Heart left ventricle (tissue), 16 donors: ENCODE measurements at regions not wholly inside any gene's neighbourhood (a gene's known extent, or its start where the extent isn't known, plus 50 kb on each side); places are given as distances from the start of the nearest gene placed in this dataset.

Experiments used
- ATAC-seq, 4 donors: fragments of 200-7000 bp; cut with Tn5 transposase; one replicate each; pipeline ENCODE4 v1.9.1; 2020 to 2022; ENCODE audit warnings: moderate library complexity in 4 of 4, mild to moderate bottlenecking in 3 of 4, moderate number of reproducible peaks in 1 of 4
- DNase-seq, 5 donors: peaks; one replicate each; pipeline ENCODE4 v3.0.0-alpha.2; 2020
- H3K27ac ChIP-seq, 12 donors: fragments of 200-600 bp; sonication (generic) in 4 of 12; one replicate each; pipeline versions ENCODE4 v1.5.0 to v1.8.0; 2016 to 2022; ENCODE audit warnings: mild to moderate bottlenecking in 2 of 12
- H3K27me3 ChIP-seq, 9 donors: fragments of 200-600 bp; sonication (generic) in 2 of 9; one replicate each; pipeline versions ENCODE4 v1.5.1 to v1.8.0; 2016 to 2022; ENCODE audit warnings: mild to moderate bottlenecking in 3 of 9
- H3K36me3 ChIP-seq, 9 donors: fragments of 200-600 bp; sonication (generic) in 2 of 9; one replicate each; pipeline versions ENCODE4 v1.5.0 to v1.8.0; 2018 to 2022; ENCODE audit warnings: mild to moderate bottlenecking in 2 of 9
- H3K4me1 ChIP-seq, 12 donors: fragments of 200-600 bp; sonication (generic) in 4 of 12; one replicate each; pipeline versions ENCODE4 v1.5.0 to v1.8.0; 2016 to 2022; ENCODE audit warnings: mild to moderate bottlenecking in 3 of 12
- H3K4me3 ChIP-seq, 12 donors: fragments of 200-600 bp; sonication (generic) in 4 of 12; one replicate each; pipeline versions ENCODE4 v1.5.0 to v1.8.0; 2017 to 2022; ENCODE audit warnings: mild to moderate bottlenecking in 9 of 12, moderate library complexity in 4 of 12
- H3K9me3 ChIP-seq, 12 donors: fragments of 200-600 bp; sonication (generic) in 4 of 12; one replicate each; pipeline versions ENCODE4 v1.5.0 to v1.8.0; 2016 to 2022; ENCODE audit warnings: mild to moderate bottlenecking in 1 of 12
- POLR2A ChIP-seq, 2 donors: fragments of 450-650 bp; IDR thresholded peaks; one replicate each; pipeline ENCODE4 v1.6.1; 2017; ENCODE audit warnings: antibody characterized with exemption in 2 of 2, mild to moderate bottlenecking in 2 of 2, moderate library complexity in 2 of 2
- WGBS, 4 donors: extraction: QIAGEN DNeasy Blood & Tissue Kit in 2 of 4; methylation state at CpG; one replicate each; pipeline versions ENCODE4 v1.1.5 to v1.1.7; 2013 to 2018; 5-methylcytosine and 5-hydroxymethylcytosine counted together
- intact Hi-C, 10 donors: fragments of 100-400 bp; cut with DNase I; formaldehyde crosslinking; loops; one replicate each; pipeline versions ENCODE4 v1.11.1 to v1.14.2; 2022
- TF ChIP-seq, protein P1 (sequence below), 12 donors: fragments of 200-600 bp; sonication (generic) in 4 of 12; IDR thresholded peaks; one replicate each; pipeline versions ENCODE4 v1.5.0 to v1.8.0; 2018 to 2022; ENCODE audit warnings: antibody characterized with exemption in 12 of 12, mild to moderate bottlenecking in 5 of 12
- donor health status: ischemic (EF 13 %, LVEDD 7.1; RV severe dilation, severe dysfunction).
- donor health status: healthy with polysubstance abuse.
- donor health status: DM: no; HTN: yes; CAD: no.
- donor health status: DM: no; HTN: no; CAD: no.
- donor health status: ischemic (EF 25% LVEDD 6.9; RV normal size, moderate dysfunction).
- donor health status: ischemic (EF 25% LVEDD 5.7; RV mildly dilated, moderate dysfunction).
- donor health status: healthy.
- donor health status: DM: yes; HTN: yes; CAD: no.
- donor health status: ischemic (EF 35%, LVEDD 5.7; RV mildly dilated, moderate dysfunction).
- donor health status: nonischemic (EF 11% LVEDD 7.7; RV severe dilation, severe dysfunction).
- donor health status: DM: yes; HTN: yes; CAD: no.
- donor health status: PGD.
- donor health status: ischemic (EF 29% LVEDD 5.4; RV normal size, mild dysfunction).
- donor health status: nonischemic (EF 23%, LVEDD 6.1; RV moderate dilation, normal function).

DNA sequence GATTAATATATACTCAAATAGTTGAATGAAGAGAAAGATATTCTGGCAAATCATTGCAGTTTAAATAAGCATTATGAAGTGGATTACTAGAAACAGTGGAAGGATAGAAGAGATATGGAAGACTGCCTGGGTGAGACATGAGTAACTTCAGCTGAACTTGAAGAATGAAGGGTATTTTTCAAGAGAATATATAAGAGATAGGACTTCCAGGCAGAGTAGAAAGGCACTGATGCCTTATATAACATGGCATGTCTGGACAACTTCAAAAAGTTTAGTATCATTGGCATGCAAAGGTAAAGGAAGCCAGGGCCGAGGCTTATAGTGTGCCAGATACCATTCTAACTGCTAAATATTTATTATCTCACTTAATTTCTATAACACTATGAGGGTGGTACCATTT is 126.5 kb upstream of the SLC7A14 start:
- WGBS, 4 donors, result 54 to 71% (median 63%) methylated on average over 1 of the region's 1 CpG
- ATAC-seq (no peak), DNase-seq (no peak)
- no peaks in the 10 kb centered on the region for H3K27me3 ChIP-seq
- no peaks in the 10 kb centered on the region for H3K4me1 ChIP-seq
- no peaks in the 10 kb centered on the region for H3K36me3 ChIP-seq
- no peak overlapping the region for H3K27ac ChIP-seq
- no peak overlapping the region for H3K4me3 ChIP-seq
- intact Hi-C loops, result no loop called here
- peaks cover 0 to 27% (median 9%) of the 10 kb centered on the region in 12 donors for H3K9me3 ChIP-seq
- TF ChIP-seq, protein P1, sequence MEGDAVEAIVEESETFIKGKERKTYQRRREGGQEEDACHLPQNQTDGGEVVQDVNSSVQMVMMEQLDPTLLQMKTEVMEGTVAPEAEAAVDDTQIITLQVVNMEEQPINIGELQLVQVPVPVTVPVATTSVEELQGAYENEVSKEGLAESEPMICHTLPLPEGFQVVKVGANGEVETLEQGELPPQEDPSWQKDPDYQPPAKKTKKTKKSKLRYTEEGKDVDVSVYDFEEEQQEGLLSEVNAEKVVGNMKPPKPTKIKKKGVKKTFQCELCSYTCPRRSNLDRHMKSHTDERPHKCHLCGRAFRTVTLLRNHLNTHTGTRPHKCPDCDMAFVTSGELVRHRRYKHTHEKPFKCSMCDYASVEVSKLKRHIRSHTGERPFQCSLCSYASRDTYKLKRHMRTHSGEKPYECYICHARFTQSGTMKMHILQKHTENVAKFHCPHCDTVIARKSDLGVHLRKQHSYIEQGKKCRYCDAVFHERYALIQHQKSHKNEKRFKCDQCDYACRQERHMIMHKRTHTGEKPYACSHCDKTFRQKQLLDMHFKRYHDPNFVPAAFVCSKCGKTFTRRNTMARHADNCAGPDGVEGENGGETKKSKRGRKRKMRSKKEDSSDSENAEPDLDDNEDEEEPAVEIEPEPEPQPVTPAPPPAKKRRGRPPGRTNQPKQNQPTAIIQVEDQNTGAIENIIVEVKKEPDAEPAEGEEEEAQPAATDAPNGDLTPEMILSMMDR (IDR thresholded peaks at IDR 0.05), result no peak
- no peak for TF ChIP-seq POLR2A (IDR thresholded peaks at IDR 0.05)

GRCh38 chr3:170711786-170712185 is 125.9 kb upstream of the SLC7A14 start:
- H3K4me3 ChIP-seq, result no peak overlapping the region
- intact Hi-C loops, result no loop called here
- TF ChIP-seq, protein P1 (IDR thresholded peaks at IDR 0.05), result no peak
- no peak for TF ChIP-seq POLR2A (IDR thresholded peaks at IDR 0.05)
- DNase-seq (no peak), ATAC-seq (no peak)
- H3K36me3 ChIP-seq, result no peaks in the 10 kb centered on the region
- H3K27me3 ChIP-seq, result no peaks in the 10 kb centered on the region
- H3K4me1 ChIP-seq, result no peaks in the 10 kb centered on the region
- H3K27ac ChIP-seq, result no peak overlapping the region
- peaks cover 0 to 27% (median 9%) of the 10 kb centered on the region in 12 donors for H3K9me3 ChIP-seq

DNA sequence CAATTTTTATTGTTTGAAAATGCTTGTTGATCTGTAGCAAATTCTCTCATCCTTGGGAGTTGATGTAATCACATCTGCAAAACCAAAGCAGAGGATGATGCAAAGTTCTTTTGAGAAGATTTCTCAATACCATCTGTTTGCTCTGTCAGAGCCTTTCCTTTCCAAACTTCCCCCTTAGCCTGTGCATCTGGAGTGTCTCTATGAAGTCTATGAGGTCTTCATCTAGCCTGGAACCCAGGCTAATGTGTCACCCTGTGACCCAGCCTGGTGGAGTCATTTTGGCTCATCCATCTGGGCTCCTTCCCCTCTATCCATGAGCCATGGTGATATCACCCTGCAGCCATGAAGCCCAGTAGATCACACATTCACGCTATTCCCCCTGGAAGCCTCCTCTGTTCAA is 123.2 kb upstream of the SLC7A14 start:
- no peak for TF ChIP-seq POLR2A (IDR thresholded peaks at IDR 0.05)
- TF ChIP-seq, protein P1 (IDR thresholded peaks at IDR 0.05), result no peak
- ATAC-seq (peak; percentile 32 to 96 (median 87)), DNase-seq (peak in 2 of 5 donors; percentile 35 to 36)
- no peaks in the 10 kb centered on the region for H3K4me1 ChIP-seq
- H3K27me3 ChIP-seq, result no peaks in the 10 kb centered on the region
- no peak overlapping the region for H3K27ac ChIP-seq
- intact Hi-C loops, result no loop called here
- no peaks in the 10 kb centered on the region for H3K36me3 ChIP-seq
- H3K4me3 ChIP-seq, result no peak overlapping the region
- peaks cover 0 to 27% (median 9%) of the 10 kb centered on the region in 12 donors for H3K9me3 ChIP-seq
- WGBS, 4 donors, result 82 to 87% (median 85%) methylated on average over 1 of the region's 1 CpG

DNA sequence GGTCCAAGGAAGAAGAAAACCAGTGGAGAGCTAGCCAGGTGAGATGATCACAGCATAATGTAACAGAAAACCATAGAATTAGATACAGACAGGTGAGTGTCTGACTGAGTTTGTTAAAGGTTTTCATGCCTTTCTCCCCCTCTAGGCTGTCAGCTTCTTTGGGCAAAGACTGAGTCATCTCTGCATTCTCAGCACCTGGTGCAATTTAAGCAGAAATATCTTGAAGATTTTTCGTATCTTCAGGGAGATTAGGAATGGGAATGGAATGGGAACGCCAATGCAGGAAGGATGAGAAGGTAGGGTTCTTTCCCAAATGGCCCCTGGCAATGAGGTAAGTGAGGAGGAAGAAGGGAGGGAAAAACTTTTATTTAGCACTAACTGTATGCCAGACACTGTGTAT is 122.0 kb upstream of the SLC7A14 start:
- no peak for DNase-seq
- Histone ChIP-seq H3K27me3 (no peaks in the 10 kb centered on the region), H3K4me1 (no peaks in the 10 kb centered on the region), H3K27ac (no peak overlapping the region), H3K9me3 (peaks cover 0 to 27% (median 9%) of the 10 kb centered on the region in 12 donors), H3K4me3 (no peak overlapping the region), H3K36me3 (no peaks in the 10 kb centered on the region)
- 78 to 84% (median 80%) methylated on average over 2 of the region's 2 CpGs for WGBS, 4 donors
- ATAC-seq, result no peak
- TF ChIP-seq POLR2A (IDR thresholded peaks at IDR 0.05), result no peak
- TF ChIP-seq, protein P1 (IDR thresholded peaks at IDR 0.05), result no peak
- intact Hi-C loops, result no loop called here
